Neutrophil (primary cell): ENCODE measurements at regions not wholly inside any gene's neighbourhood (a gene's known extent, or its start where the extent isn't known, plus 50 kb on each side); places are given as distances from the start of the nearest gene placed in this dataset.

Source experiments
- H3K27ac ChIP-seq: fragments of 200-600 bp; sonication (generic); 2 replicates; pipeline ENCODE4 v1.5.1; 2016; ENCODE audit warnings: mild to moderate bottlenecking, moderate library complexity
- H3K27me3 ChIP-seq: fragments of 200-600 bp; sonication (generic); 2 replicates; pipeline ENCODE4 v1.6.0; 2016; ENCODE audit warnings: mild to moderate bottlenecking
- H3K36me3 ChIP-seq: fragments of 200-600 bp; sonication (generic); 2 replicates; pipeline ENCODE4 v1.5.1; 2017
- H3K4me1 ChIP-seq, 2 experiments: fragments of 200-600 bp in 1 of 2; sonication (generic) in 1 of 2; 1 replicate in 1 of 2; 2 replicates in 1 of 2; pipeline versions ENCODE4 v1.5.1 to v1.6.1; 2013 to 2016; ENCODE audit warnings: low read depth in 1 of 2, low read length in 1 of 2, mild to moderate bottlenecking in 1 of 2, moderate library complexity in 1 of 2; ENCODE audit not compliant: control insufficient read depth in 1 of 2, insufficient read depth in 1 of 2
- H3K4me3 ChIP-seq, 2 experiments: fragments of 200-600 bp in 1 of 2; sonication (generic) in 1 of 2; 1 replicate in 1 of 2; 2 replicates in 1 of 2; pipeline ENCODE4 v1.5.1; 2013 to 2016; ENCODE audit warnings: low read depth in 1 of 2, low read length in 1 of 2, mild to moderate bottlenecking in 1 of 2, moderate library complexity in 1 of 2
- H3K9me3 ChIP-seq: fragments of 200-600 bp; sonication (generic); 2 replicates; pipeline ENCODE4 v1.5.1; 2016
- CTCF ChIP-seq: fragments of 200-600 bp; sonication (generic); IDR thresholded peaks from 2 replicates; pipeline ENCODE4 v1.5.1; 2016; ENCODE audit warnings: antibody characterized with exemption

GRCh38 chr1:65527190-65527589 is 106.7 kb downstream of the LEPR start:
- Histone ChIP-seq H3K4me3 (no peak overlapping the region), H3K27ac (no peak overlapping the region), H3K9me3 (no peaks in the 10 kb centered on the region), H3K27me3 (peaks cover 68% of the 10 kb centered on the region), H3K36me3 (no peaks in the 10 kb centered on the region), H3K4me1 (peaks cover 0 to 9% of the 10 kb centered on the region in 2 experiments)
- TF ChIP-seq CTCF, result no peak

- Histone ChIP-seq H3K27ac (no peak overlapping the region), H3K4me3 (no peak overlapping the region), H3K9me3 (no peaks in the 10 kb centered on the region), H3K36me3 (no peaks in the 10 kb centered on the region), H3K4me1 (peaks cover 0 to 9% of the 10 kb centered on the region in 2 experiments), H3K27me3 (peaks cover 64% of the 10 kb centered on the region)
- no peak for TF ChIP-seq CTCF
Measured at GRCh38 chr1:65527707-65528503, 107.4 kb downstream of the LEPR start.

GRCh38 chr1:65531972-65532570 is 111.6 kb downstream of the LEPR start:
- H3K9me3 ChIP-seq, result no peaks in the 10 kb centered on the region
- no peak overlapping the region for H3K27ac ChIP-seq
- peaks cover 23% of the 10 kb centered on the region for H3K27me3 ChIP-seq
- H3K36me3 ChIP-seq, result no peaks in the 10 kb centered on the region
- TF ChIP-seq CTCF, result no peak
- no peak overlapping the region for H3K4me3 ChIP-seq
- no peaks in the 10 kb centered on the region for H3K4me1 ChIP-seq

- H3K4me1 ChIP-seq, result no peaks in the 10 kb centered on the region
- H3K27me3 ChIP-seq, result no peaks in the 10 kb centered on the region
- TF ChIP-seq CTCF, result no peak
- no peaks in the 10 kb centered on the region for H3K9me3 ChIP-seq
- no peak overlapping the region for H3K4me3 ChIP-seq
- no peak overlapping the region for H3K27ac ChIP-seq
- H3K36me3 ChIP-seq, result no peaks in the 10 kb centered on the region
Measured at GRCh38 chr1:65535981-65536380, 115.5 kb downstream of the LEPR start.

GRCh38 chr1:65538086-65538485 is 117.6 kb downstream of the LEPR start:
- Histone ChIP-seq H3K4me3 (no peak overlapping the region), H3K36me3 (no peaks in the 10 kb centered on the region), H3K4me1 (no peaks in the 10 kb centered on the region), H3K27me3 (no peaks in the 10 kb centered on the region), H3K27ac (no peak overlapping the region), H3K9me3 (no peaks in the 10 kb centered on the region)
- TF ChIP-seq CTCF, result no peak
